Hypothalamus (tissue), 51 donors: ENCODE measurements at regions not wholly inside any gene's neighbourhood (a gene's known extent, or its start where the extent isn't known, plus 50 kb on each side); places are given as distances from the start of the nearest gene placed in this dataset.

ENCODE experiments used
- DNase-seq, 51 donors: peaks; one replicate each; lab custom pipeline; 2025; lab: John Stamatoyannopoulos, UW

DNA sequence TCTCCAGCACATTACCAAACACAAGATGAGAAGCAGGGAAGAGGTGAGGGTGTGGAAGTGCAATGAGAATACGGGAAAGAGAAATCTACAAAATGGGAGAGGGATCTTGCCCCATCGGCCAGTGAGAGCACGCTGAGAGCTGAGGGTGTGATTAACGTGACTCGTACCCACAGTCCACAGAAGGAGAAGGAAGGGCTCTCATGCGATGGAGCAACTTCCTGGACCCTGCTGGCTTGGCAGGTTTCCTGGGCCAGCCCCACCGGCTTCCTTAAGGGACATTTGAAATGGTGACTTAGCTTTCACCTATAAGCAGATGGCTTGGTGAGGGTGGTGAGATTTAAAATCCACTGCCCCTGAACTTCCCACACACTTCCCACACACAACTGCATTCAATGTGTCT, 740.1 kb downstream of the UQCRFS1 start:
- no peak for DNase-seq

DNA sequence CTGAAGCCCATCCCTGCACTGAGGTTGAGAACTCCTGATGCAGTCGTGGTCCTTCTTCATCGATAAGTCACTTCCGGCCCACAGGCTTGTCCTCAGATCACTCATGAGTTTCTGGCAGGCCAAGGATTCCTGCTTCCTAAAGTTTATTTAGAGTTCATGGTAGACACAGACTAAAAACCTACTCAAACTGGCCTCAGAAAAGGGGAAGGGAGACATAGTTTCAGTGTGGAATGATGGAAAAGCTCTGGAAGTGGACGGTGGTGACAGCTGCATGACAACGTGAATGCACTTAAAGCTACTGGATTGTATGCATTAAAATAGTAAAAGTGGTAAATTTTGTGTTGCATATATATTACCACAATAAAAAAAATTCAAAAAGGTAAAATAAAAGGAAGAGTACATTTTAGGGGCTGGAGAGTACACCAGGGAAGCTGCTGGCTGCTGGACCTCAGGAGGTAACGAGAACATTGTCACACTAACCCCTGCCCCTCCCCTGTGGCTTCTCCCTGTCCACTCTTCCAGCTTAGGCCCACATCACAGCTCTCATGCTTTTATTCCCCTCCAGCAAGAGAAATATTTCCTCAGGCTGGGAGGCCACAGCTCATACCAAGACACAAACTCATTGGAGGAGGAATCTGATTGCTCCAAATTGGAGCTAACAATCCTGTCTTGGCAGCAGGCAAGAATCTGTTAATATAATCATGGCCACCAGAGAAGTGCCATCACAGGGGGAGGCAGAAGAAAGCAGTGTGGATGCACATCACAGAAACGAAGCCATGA, 741.0 kb downstream of the UQCRFS1 start:
- no peak for DNase-seq

DNA sequence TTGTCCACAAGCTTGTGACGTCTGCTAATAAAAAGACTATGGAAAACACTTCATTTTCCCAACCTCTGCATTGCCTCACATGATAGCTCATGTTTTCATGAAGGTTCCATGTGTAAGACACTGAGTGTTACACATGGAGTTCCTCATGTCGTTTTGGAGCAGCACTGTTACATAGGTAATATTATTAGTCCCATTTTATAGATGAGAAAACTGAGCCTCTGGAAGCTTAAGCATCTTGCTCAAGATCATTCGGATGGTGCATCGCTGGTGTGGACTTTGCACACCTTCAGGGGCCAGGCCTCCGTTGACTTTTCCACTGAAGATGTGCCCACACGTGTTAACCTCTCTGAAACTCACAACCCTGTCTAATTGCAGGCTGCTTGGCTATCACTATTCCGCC, 743.4 kb downstream of the UQCRFS1 start:
- DNase-seq: no peak

DNA sequence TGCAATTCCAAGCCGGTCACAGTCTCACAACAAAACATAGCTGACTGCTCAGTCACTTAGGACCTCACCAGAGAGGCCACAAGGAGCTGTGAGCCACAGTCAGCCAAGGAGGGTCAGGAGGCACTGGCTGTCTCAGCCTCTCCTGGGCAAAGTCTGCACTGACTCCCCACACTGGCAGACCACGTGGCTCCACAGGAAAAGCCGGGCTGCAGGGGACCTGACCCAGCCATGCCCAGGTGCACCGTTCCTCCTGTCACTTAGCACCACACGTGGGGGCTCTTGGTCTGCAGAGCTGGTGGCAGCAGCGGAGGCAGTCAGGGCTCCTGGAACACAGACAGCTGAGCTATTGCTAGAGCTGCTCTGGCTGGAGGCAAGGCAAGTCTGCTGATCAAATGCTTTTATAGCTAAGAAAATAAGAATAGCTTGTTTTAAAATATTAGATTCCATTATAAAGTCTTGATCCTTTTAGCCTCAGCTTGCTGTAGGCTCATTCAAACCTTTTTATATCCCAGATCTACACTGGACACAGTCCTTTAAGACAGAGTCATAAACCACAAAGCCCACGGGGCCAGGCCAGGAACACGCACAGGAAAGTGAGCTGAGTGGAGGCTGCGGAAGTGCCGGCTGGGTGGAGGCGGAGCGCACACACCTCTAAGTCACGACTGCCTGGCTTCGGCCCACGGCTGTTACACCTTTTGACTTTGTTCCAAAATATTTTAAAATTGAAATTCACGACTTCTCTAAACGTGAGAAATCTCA, 744.1 kb downstream of the UQCRFS1 start:
- DNase-seq: peak in 1 of 51 donors; percentile 4

DNA sequence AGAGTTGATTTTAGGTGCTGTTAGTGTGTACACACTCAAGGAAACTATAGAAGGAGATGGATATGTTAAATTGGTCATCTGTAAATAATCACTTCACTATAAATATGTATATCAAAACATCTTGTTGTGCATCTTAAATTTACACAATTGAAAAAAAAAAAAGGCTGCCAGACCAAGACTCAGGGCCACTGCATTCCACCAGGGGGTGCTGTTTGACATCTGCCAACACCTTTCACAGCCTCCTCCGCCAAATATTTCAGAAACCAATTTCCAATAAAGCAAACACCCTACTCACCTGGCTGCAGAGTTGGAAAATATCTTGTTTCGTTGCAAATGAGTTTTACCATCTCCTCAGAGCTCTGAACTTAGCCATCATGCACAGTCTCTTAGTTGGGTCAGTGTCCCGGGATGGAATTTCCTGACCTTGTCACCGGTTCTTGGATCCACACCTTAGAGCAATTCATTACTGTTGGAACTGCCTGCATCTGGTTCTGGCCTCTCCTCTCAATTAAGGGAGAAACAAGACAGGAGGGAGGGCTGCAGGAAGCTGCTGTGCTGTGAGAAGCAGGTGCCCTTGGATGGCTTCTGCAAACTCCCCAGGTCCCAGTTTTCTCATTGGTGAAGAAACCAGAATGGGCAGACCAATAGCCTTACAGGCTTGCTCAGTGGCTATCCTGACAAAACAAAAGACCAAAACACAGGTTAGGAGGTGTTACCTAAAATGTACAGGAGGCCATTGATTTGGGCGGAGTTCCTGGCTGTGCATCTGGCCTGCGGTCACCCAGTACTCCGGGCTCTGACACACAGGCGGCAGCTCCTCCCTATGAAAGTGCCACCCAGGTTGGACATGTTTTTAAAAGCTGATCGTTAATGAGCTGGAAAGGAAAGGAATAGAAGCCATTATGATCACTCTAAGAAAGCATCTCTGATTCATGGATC, 746.6 kb downstream of the UQCRFS1 start:
- DNase-seq: peak in 20 of 51 donors; percentile 1 to 57 (median 17)

DNA sequence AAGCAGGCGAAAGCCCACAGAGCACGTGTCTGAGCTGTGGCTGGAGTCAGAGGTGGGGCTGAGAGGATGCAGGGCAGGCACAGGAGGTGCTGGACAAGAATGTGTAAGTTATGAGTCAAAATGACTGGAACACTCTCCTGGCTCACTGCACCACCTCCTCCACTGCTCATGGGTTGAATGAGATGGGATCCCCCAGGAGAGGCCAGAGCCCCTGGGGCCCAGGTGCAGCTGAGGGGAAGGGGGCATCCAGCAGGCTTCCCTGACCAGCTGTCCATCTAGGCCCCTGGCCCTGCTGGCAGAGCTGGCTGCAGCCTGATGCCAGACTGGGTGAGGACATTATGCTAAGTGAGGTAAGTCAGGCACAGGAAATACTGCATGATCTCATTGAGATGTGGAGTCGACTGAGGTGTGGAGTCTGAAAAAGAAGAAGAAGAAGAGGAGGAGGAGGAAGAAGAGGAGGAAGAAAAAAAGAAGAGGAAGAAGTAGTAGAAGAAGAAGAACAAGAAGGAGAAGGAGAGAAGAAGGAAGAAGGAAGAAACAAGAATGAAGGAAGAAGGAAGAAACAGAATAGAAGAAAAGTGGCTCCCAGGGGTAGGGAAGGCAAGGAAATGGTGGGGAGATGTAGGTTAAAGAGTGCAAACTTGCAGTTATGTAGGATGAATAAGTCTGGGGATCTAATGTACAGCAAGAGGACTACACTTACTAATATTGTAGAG, 747.4 kb downstream of the UQCRFS1 start:
- DNase-seq: no peak

DNA sequence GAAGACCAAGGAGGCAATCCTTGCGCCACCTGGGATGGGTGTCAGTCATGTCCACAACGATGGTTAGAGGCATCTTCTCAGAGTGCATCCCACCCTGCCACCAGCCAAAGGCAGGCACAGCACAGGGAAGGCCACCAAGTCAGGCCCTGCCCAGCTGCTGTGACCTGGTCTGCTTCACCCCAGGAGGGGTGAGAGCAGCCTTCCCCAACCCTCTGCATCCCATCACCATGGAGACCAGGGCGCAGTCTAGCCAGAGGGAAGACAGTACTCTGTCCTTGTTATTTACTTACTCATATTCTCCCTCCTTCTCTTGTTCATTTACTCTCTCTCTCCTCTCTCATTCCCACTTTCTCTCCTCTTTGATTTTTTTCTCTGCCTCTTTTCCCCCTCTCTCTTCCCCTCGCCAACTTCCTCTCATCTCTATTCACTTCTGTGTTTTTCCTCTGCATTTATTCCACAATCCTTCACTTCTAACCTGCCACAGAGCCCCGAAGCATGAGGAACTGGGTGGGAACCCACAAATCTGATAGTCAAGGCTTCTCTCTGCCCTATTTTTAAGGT, 749.4 kb downstream of the UQCRFS1 start:
- DNase-seq: no peak

DNA sequence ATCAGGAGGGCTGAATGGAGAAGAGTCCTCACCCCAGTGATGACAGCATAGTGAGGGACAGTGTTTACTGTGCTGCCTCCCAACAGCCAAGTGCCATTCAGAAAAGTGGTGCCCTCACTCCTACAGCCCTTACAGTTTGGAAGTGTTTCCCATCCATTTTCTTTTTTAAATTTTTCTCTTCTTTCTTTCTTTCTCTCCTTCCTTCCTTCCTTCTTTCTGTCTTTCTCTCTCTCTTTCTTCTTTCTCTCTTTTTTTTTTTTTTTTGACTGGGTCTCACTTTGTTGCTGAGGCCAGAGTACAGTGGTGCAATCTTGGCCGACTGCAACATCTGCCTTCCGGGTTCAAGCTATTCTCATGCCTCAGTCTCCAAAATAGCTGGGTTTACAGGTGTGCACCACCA, 755.3 kb downstream of the UQCRFS1 start:
- DNase-seq: no peak

DNA sequence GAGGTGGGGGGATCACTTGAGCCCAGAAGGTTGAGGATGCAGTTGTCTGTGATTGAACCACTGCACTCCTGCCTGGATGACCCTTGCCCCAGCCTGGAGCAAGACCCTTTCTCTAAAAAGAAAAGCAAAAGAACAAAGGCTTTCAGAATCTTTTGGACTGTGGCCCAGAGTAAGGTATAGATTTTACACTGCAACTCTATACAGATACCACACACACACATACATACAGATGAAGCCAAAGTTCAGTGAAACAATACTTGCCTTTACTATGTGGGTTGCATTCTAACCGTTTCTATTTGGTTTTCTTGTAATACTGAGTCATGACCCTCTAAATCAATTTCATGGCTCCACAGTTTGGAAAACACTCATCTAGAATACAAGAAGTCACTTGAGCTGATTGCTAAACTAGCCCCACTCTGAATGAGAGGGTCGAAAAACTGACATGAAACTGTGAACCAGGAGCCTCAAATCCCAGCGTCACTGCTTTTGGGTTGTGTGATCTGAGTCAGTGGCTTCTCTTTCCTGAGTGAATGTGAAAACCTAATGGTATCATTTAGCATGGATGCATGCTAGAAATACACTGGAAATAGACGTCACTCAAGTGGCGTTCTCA, 756.1 kb downstream of the UQCRFS1 start:
- no peak for DNase-seq

DNA sequence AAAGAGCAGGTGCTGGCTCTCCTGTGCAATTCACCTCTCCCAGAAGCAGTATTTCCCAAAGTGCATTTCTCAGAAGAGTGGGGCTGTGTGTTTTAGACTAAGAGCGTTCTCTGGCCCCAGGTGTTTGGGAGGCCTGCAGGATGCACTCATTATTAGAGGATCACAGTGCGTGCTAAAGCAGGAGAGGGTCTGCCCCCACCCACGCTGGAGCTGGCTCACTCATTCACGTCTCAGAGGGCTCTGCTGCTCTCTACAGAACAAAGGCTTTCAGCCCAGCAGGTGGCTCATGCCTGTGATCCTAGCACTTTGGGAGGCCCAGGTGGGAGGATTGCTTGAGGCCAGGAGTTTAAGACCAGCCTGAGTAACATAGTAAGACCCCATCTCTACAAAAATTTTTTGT, 756.7 kb downstream of the UQCRFS1 start:
- DNase-seq: no peak

DNA sequence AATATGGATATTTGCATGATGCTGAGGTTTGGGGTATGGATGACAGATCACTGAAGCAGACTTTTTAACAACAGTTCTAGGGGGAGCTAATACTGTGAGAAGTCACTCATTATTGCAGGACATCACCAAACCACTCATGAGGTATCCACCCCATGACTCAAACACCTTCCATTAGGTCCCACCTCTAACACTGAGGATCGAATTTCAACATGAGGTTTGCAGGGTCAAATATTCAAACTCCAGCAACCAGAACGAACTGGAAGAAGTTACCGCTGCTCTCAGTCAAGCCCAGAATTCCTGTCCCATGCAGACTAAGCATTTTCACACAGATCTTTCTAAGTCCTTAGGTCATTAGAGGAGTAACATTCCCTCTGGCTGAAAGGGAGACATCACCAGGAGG, 758.9 kb downstream of the UQCRFS1 start:
- DNase-seq: no peak

DNA sequence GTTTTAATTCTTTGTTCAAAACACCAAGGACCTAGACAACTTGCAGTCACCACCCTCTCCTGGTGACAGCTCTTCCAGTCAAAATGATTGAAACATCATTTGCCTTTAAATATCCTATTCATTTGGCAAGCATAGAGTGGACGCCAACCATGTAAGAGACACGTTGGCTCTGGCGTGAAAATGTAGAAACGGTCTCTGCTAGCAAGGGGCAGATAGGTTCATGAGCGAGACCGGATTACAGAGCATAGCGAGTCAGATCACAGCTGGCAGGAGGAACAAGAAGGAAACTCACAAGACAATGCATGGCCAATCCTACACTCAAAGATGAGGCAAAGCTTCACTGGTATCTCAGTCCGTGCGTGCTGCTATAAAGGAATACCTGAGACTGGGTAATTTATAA, 759.5 kb downstream of the UQCRFS1 start:
- DNase-seq: no peak

DNA sequence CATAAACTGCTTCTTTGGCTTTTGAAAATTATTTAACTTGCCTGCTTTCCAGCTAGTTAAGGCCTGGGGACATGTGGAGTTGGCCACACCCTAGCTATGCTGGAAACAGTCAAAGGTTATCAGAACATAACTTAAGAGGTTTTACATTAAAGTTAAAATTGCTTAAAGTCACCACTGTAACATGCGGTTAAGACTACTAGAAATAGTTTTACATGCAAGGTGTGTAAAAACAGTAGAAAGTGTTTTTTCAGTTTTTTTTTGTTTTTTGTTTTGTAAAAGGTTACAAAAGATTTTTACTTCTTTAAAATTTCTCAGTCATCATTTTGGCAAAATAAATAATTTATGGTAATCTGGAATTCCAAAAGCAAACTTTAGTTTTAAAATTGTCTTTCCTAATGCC, 763.1 kb downstream of the UQCRFS1 start:
- DNase-seq: no peak

DNA sequence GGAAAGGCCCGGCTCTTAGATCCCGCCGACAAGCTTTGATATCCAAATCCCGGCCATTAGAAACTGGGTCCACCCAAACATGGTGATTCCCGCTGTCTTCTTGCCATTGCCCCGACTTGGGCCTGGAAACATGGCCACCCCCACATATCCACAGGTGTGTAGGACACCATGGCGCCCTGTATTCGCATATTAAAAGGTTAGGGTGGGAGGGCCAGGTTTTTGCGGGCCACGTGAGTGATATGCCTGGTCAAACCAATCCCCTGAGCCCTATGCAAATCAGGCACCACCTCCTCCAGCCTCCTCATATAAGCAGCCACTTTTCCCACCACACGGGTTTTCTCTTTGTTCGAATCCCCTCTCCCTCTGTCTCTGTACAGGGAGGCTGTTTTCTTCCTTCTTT, 766.4 kb downstream of the UQCRFS1 start:
- DNase-seq: no peak

DNA sequence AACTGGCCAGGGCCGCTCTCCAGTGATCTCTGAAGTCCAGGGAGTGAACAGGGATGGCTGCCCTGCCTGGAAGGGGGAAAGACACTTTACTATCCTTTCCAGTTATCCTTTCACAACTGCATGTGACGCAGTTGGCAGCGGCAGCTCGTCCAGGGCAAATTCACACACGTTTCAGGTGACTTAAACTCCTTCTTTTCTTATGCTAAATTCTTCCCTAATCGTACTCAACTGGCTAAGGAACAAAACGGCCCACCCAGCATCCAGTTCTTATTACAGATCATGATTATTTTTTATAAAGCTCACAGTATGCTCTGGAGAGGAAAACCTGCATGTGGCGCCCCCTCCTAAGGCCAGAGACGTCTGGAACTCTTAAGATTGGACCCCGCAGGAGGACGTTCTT, 767.1 kb downstream of the UQCRFS1 start:
- no peak for DNase-seq

DNA sequence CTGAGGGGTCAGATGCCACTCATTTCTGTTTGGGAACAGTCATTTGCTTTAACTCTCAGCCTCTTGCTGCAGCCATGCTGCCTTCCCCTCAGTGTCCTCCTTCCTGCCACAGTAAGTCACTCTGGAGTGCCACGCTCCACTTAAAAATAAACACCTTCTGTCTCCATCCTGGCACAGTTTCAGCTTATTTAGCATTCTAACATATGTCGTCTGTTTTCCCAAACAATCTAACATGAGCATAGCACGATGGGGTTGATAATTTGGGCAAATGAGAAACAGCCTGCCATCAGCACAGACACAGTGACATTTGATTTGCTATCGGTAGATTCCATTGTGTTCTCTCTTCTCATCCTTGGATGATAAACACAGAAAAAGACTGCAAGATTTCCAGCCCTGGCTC, 768.6 kb downstream of the UQCRFS1 start:
- DNase-seq: no peak

DNA sequence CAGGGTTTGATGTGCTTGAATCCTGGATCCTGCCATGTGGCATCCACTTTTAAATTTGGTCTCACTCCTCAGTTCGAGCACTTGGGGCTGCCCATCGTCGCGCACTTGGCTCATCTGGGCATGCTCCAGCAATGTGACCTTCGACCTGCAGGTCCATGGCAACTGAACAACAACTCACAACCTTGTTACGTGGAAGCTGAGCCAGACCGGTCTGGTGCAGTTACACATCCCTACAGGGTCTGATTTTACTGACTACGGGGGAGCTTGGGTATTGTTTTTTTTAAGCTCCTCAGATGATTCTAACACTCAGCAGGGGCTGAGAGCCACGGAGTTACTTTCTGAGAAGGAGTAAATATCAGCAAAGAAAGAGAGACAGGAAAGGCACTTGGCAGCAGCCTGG, 769.6 kb downstream of the UQCRFS1 start:
- no peak for DNase-seq

DNA sequence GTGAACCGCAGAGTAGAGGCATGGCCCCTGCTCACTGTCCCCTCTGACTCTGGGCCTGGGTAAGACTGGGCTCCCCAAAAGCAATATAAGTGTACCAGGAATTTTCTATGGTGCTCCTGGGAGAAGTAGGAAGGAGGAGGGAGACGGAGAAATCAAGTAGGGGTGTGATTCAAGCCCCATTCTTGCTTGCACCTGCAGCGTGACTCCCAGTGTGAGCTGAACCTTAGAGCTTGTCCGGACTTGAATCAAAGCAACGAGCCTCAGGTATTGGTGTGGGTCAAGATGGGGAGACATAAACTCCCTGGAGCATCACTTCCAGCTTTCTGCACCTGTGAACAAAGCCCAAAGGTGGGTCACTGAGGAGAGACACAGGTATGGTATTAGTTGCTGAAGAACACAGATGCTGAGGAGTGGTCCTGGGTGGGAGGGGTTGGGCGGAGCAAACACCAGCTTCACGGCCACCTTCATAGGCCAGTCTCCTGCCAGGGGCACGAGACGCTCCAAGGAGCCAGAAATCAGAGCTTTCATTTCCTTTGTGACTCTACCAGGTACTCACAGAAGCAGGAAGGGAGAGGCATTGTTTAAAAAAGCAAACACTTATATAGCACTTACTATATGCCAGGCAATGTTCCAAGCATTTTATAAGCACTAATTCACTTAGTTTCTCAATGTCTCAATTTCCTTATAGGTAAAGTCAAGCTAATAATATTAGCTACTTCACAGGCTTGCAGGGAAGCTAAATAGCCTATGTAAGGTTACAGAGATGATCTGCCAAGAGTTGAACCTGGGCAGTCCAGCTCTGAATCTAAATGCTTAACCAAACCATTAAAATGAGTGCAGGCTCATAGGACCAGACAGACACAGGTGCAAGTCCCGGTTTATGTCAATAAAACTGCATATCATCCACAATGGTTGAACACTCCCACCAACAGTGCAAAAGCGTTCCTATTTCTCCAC, 775.3 kb downstream of the UQCRFS1 start:
- no peak for DNase-seq

DNA sequence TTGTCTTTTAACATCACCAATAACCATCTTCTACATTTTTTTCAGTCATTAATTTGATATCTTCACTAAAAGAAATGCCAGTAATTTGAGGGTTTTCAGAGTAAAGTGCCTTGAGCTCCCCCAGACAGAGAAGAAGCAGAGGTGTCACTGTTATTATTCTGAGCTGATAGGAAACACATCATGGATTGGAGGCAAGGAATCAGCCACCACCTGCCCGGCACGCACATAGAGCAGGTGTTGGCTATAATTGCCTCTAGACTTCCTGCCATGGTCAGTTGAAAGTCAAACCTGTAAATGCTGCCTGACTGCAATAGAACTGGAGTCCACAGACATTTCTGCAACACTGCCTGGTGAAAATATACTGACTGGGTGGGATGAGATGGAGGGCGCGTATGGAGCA, 776.6 kb downstream of the UQCRFS1 start:
- no peak for DNase-seq
